ENCODE measurements at regions not wholly inside any gene's neighbourhood (a gene's known extent, or its start where the extent isn't known, plus 50 kb on each side); places are given as distances from the start of the nearest gene placed in this dataset.
"Not testable (repeated sequence)": the region's sequence is repeated elsewhere in the genome, so short reads cannot be mapped to it uniquely, and the experiment has no call there.

GRCh38 chr1:80137946-80138602, 1131.5 kb upstream of the ADGRL4 start:
- H4K20me1 ChIP-seq (replicated peaks in 1 of 2; ENCODE audit: control insufficient read depth in 1 of 2, insufficient read depth in 2 of 2, low read length in 2 of 2); H2BK120ac ChIP-seq (replicated peaks; ENCODE audit: low read depth, low read length); H4K8ac ChIP-seq (ENCODE audit: extremely low read depth, insufficient read depth, low read length); H3K4me2 ChIP-seq (ENCODE audit: insufficient read depth in 1 of 2, low read depth in 2 of 2, low read length in 2 of 2); POLR2A ChIA-PET (ENCODE audit: partially characterized antibody); H3K27ac ChIP-seq (ENCODE audit: low read depth, low read length); H3K4me3 ChIP-seq (ENCODE audit: extremely low read depth in 1 of 4, insufficient read depth in 2 of 4, low read depth in 3 of 4, low read length in 4 of 4); H3K23ac ChIP-seq (ENCODE audit: insufficient read length); FAIRE-seq; H2BK20ac ChIP-seq (ENCODE audit: low read length); H2BK5ac ChIP-seq (ENCODE audit: low read depth, low read length); H3K79me2 ChIP-seq (ENCODE audit: control insufficient read depth in 1 of 2, insufficient read depth in 2 of 2, low read length in 2 of 2); H2BK12ac ChIP-seq (ENCODE audit: low read depth, low read length); H4K5ac ChIP-seq (ENCODE audit: insufficient read length, low read depth, low read length); CTCF ChIA-PET (ENCODE audit: partially characterized antibody); H3K4me1 ChIP-seq (replicated peaks in 1 of 4; ENCODE audit: control insufficient read depth in 3 of 4, insufficient read depth in 4 of 4, low read length in 3 of 4); H4K91ac ChIP-seq (replicated peaks; ENCODE audit: insufficient read length, low read length); H3K9ac ChIP-seq (replicated peaks in 1 of 4; ENCODE audit: extremely low read depth in 1 of 4, low read depth in 3 of 4, low read length in 3 of 4); H2BK15ac ChIP-seq (ENCODE audit: low read length); H3K79me1 ChIP-seq (ENCODE audit: low read depth, low read length); H3K18ac ChIP-seq (ENCODE audit: extremely low read depth, low read length); H3K9me3 ChIP-seq (ENCODE audit: insufficient read depth in 2 of 2, low read depth in 1 of 2, low read length in 1 of 2); H3K27me3 ChIP-seq (replicated peaks in 1 of 4; ENCODE audit: control insufficient read depth in 3 of 4, extremely low read depth in 1 of 4, insufficient read depth in 3 of 4, low read length in 3 of 4); H2AK5ac ChIP-seq (ENCODE audit: low read depth, low read length); H3K14ac ChIP-seq (ENCODE audit: insufficient read length); H3K4ac ChIP-seq (replicated peaks; ENCODE audit: insufficient read length, low read depth, low read length); H3K23me2 ChIP-seq (ENCODE audit: low read depth, low read length); H3K36me3 ChIP-seq (ENCODE audit: control insufficient read depth in 2 of 4, insufficient read depth in 4 of 4, low read length in 3 of 4); H2AFZ ChIP-seq (ENCODE audit: low read length); H3K56ac ChIP-seq (replicated peaks; ENCODE audit: insufficient read length, low read depth, low read length): not testable (repeated sequence)
- DNase-seq (ENCODE audit: low read depth in 1 of 2, low spot score in 2 of 2) = peak in 1 of 2 experiments; percentile 55
- 94% methylated on average over 25 of the region's 27 CpGs; no CpG with 5 or more reads in 1 of the 2 experiments for WGBS, 2 experiments (ENCODE audit: extremely low coverage in 1 of 2, insufficient coverage in 1 of 2, insufficient read length in 1 of 2, insufficient replicate concordance in 2 of 2, low coverage in 1 of 2, low lambda C conversion rate in 2 of 2, missing lambda C conversion rate in 1 of 2)

Measured in H1 (cell line).